AG04449 (cell line): ENCODE measurements at regions not wholly inside any gene's neighbourhood (a gene's known extent, or its start where the extent isn't known, plus 50 kb on each side); places are given as distances from the start of the nearest gene placed in this dataset.

Experiments
- CTCF ChIA-PET: fragments of 350-600 bp; formaldehyde crosslinking; extraction: SDS; loops from one replicate; lab custom pipeline; 2021; ENCODE audit warnings: antibody characterized with exemption; lab: Yijun Ruan, JAX
- POLR2A ChIA-PET: fragments of 400-600, 350-600 bp; formaldehyde crosslinking; extraction: SDS; loops from one replicate; lab custom pipeline; 2020; ENCODE audit warnings: antibody characterized with exemption, inconsistent platforms; lab: Yijun Ruan, JAX
- DNase-seq: peaks from one replicate; pipeline ENCODE4 v3.0.0-alpha.2; 2010; ENCODE audit warnings: low read depth, low spot score
- H3K4me3 ChIP-seq: 2 replicates; pipeline ENCODE4 v1.5.1; 2011; ENCODE audit warnings: low read depth, mild to moderate bottlenecking, control low read depth, low read length
- TF ChIP-seq, protein P1 (sequence below): IDR thresholded peaks from one replicate; pipeline ENCODE4 v1.5.1; 2011; ENCODE audit warnings: mild to moderate bottlenecking, moderate library complexity, low read length, control low read depth, inconsistent platforms; ENCODE audit not compliant: insufficient read depth; ENCODE audit errors: missing control alignments

DNA sequence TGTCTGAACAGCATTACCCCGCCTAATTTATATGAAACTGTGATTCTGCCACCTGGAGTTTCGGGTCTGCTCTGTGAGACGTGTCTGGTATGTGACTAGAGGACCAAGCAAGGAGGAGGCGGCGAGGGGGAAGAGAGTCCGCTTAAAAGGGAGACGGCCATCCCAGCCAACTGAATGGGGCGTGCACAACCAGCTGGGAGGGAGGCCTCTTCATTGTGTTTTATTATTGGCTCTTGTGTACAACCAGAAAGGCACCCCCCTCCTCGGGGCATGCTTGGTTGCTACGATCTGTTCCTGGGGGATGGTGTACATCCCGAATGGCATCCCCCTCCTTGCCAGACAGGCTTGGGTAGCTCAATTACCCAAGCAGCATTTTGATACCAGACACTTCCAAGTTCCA lies 384.5 kb upstream of the SALL1 start:
- ChIA-PET CTCF (interaction anchor here (1.5 kb wide), 1 partner anchor 9 kb away, joined by 4 read pairs; no protein-coding TSS in a partner anchor), POLR2A (no interaction called here)
- TF ChIP-seq, protein P1, sequence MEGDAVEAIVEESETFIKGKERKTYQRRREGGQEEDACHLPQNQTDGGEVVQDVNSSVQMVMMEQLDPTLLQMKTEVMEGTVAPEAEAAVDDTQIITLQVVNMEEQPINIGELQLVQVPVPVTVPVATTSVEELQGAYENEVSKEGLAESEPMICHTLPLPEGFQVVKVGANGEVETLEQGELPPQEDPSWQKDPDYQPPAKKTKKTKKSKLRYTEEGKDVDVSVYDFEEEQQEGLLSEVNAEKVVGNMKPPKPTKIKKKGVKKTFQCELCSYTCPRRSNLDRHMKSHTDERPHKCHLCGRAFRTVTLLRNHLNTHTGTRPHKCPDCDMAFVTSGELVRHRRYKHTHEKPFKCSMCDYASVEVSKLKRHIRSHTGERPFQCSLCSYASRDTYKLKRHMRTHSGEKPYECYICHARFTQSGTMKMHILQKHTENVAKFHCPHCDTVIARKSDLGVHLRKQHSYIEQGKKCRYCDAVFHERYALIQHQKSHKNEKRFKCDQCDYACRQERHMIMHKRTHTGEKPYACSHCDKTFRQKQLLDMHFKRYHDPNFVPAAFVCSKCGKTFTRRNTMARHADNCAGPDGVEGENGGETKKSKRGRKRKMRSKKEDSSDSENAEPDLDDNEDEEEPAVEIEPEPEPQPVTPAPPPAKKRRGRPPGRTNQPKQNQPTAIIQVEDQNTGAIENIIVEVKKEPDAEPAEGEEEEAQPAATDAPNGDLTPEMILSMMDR = no peak
- no peak overlapping the region for H3K4me3 ChIP-seq
- no peak for DNase-seq

- no peak overlapping the region for H3K4me3 ChIP-seq
- ChIA-PET CTCF (interaction anchor here (1.0 kb wide), 1 partner anchor 726 kb away, joined by 4 read pairs; no protein-coding TSS in a partner anchor), POLR2A (no interaction called here)
- no peak for DNase-seq
- TF ChIP-seq, protein P1 = no peak
These were observed 381.5 kb upstream of the SALL1 start for GRCh38 chr16:51532551-51532950.

- TF ChIP-seq, protein P1 = no peak
- no peak for DNase-seq
- no peak overlapping the region for H3K4me3 ChIP-seq
- ChIA-PET POLR2A (no interaction called here), CTCF (no interaction called here)
These were observed 380.2 kb upstream of the SALL1 start for GRCh38 chr16:51531271-51531670.

GRCh38 chr16:51527349-51527748 lies 376.3 kb upstream of the SALL1 start:
- DNase-seq = no peak
- POLR2A ChIA-PET = no interaction called here
- CTCF ChIA-PET = no interaction called here
- TF ChIP-seq, protein P1 = no peak
- no peak overlapping the region for H3K4me3 ChIP-seq

DNA sequence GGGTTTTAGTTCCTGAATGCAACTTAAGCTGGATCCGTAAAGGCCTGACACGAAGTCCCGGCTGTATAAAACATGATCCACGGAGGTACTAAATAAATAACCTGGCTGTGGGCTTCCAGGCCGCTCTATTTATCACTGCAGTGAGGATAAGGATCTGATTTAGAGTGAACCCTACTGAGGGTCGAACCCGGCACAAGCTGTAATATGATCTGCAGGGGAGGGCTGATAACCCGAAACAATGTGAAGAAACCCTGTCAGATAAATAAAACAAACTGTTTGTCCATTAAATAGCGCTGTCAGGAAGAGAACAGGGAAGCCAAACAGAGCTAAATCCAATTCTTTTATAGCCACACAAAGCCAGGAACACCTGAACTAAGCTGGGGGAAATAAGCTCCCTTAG lies 375.6 kb upstream of the SALL1 start:
- DNase-seq = no peak
- POLR2A ChIA-PET = no interaction called here
- CTCF ChIA-PET = interaction anchor here (1.4 kb wide), 1 partner anchor 9 kb away, joined by 4 read pairs; no protein-coding TSS in a partner anchor
- no peak overlapping the region for H3K4me3 ChIP-seq
- TF ChIP-seq, protein P1 = no peak

- ChIA-PET CTCF (no interaction called here), POLR2A (no interaction called here)
- no peak overlapping the region for H3K4me3 ChIP-seq
- TF ChIP-seq, protein P1 = no peak
- no peak for DNase-seq
These were observed 373.7 kb upstream of the SALL1 start for GRCh38 chr16:51524555-51525373.
